ENCODE measurements at regions not wholly inside any gene's neighbourhood (a gene's known extent, or its start where the extent isn't known, plus 50 kb on each side); places are given as distances from the start of the nearest gene placed in this dataset.

DNA sequence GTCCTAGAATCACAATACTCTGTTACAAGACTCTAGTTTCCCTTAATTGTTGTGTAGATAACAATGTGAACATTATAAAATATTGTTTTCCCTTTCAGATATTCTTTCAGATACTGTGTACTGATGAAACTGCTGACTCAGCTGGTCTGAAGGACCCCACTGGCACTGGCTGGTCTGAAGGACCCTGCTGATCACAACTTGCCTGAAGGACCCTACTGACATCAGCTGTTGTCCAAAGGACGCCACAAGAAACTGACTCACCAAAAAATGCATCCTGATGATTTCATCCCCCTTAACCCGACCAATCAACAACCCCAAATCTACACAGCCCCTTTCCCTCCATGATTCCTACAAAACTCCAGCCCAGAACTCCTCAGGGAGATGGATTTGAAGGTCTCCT is 258.8 kb upstream of the GNPDA2 start:
- intact Hi-C loops (cut with DNase I), result loop anchor here in 1 of 4 donors (10.0 kb wide), 1 partner anchor 880 kb away; no protein-coding TSS in a partner anchor
- TF ChIP-seq EP300 (IDR thresholded peaks at IDR 0.05), result no peak
- no peak for TF ChIP-seq POLR2A (IDR thresholded peaks at IDR 0.05)
- TF ChIP-seq, protein P1, sequence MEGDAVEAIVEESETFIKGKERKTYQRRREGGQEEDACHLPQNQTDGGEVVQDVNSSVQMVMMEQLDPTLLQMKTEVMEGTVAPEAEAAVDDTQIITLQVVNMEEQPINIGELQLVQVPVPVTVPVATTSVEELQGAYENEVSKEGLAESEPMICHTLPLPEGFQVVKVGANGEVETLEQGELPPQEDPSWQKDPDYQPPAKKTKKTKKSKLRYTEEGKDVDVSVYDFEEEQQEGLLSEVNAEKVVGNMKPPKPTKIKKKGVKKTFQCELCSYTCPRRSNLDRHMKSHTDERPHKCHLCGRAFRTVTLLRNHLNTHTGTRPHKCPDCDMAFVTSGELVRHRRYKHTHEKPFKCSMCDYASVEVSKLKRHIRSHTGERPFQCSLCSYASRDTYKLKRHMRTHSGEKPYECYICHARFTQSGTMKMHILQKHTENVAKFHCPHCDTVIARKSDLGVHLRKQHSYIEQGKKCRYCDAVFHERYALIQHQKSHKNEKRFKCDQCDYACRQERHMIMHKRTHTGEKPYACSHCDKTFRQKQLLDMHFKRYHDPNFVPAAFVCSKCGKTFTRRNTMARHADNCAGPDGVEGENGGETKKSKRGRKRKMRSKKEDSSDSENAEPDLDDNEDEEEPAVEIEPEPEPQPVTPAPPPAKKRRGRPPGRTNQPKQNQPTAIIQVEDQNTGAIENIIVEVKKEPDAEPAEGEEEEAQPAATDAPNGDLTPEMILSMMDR (IDR thresholded peaks at IDR 0.05), result no peak
- no peaks in the 10 kb centered on the region for H3K36me3 ChIP-seq
- H3K27me3 ChIP-seq, result no peaks in the 10 kb centered on the region
- no peaks in the 10 kb centered on the region for H3K9me3 ChIP-seq
- WGBS, 3 donors, result 48 to 78% (median 58%) methylated on average over 2 of the region's 2 CpGs
- no peaks in the 10 kb centered on the region for H3K4me1 ChIP-seq (ENCODE audit: insufficient read depth)
- no peak overlapping the region for H3K4me3 ChIP-seq
- no peak for DNase-seq
- H3K27ac ChIP-seq, result no peak overlapping the region

DNA sequence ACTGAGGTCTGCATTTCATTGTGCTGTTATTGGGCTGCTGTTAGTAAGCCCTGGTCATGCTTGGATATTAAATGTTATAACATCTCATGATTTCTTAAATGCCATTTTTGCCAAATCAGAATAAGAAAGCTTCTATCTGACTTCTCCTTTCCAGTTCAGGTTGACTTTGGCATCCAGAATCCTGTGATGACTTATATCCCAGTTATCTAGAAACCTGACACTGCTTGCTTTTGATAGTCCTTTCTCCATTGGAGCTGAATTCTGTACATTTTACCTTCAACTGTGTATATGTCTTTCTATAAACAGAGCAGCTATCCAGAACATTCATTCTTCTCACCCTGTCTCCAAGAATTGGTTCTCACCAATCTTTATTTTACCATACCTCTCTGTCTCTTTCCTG is 257.7 kb upstream of the GNPDA2 start:
- no peaks in the 10 kb centered on the region for H3K27me3 ChIP-seq
- H3K4me1 ChIP-seq (ENCODE audit: insufficient read depth), result no peaks in the 10 kb centered on the region
- DNase-seq, result no peak
- intact Hi-C loops (cut with DNase I), result loop anchor here in 1 of 4 donors (10.0 kb wide), 1 partner anchor 881 kb away; no protein-coding TSS in a partner anchor
- TF ChIP-seq EP300 (IDR thresholded peaks at IDR 0.05) (no peak), POLR2A (IDR thresholded peaks at IDR 0.05) (no peak)
- TF ChIP-seq, protein P1 (IDR thresholded peaks at IDR 0.05), result no peak
- no peaks in the 10 kb centered on the region for H3K36me3 ChIP-seq
- H3K9me3 ChIP-seq, result no peaks in the 10 kb centered on the region
- no peak overlapping the region for H3K4me3 ChIP-seq
- no peak overlapping the region for H3K27ac ChIP-seq

GRCh38 chr4:44983083-44983482 is 256.7 kb upstream of the GNPDA2 start:
- no peaks in the 10 kb centered on the region for H3K9me3 ChIP-seq
- H3K36me3 ChIP-seq, result no peaks in the 10 kb centered on the region
- TF ChIP-seq EP300 (IDR thresholded peaks at IDR 0.05) (no peak), POLR2A (IDR thresholded peaks at IDR 0.05) (no peak)
- TF ChIP-seq, protein P1 (IDR thresholded peaks at IDR 0.05), result no peak
- no peaks in the 10 kb centered on the region for H3K4me1 ChIP-seq (ENCODE audit: insufficient read depth)
- H3K4me3 ChIP-seq, result no peak overlapping the region
- no peaks in the 10 kb centered on the region for H3K27me3 ChIP-seq
- intact Hi-C loops (cut with DNase I), result loop anchor here in 1 of 4 donors (10.0 kb wide), 1 partner anchor 882 kb away; no protein-coding TSS in a partner anchor
- 63 to 66% (median 63%) methylated on average over 2 of the region's 2 CpGs for WGBS, 3 donors
- no peak for DNase-seq
- H3K27ac ChIP-seq, result no peak overlapping the region

DNA sequence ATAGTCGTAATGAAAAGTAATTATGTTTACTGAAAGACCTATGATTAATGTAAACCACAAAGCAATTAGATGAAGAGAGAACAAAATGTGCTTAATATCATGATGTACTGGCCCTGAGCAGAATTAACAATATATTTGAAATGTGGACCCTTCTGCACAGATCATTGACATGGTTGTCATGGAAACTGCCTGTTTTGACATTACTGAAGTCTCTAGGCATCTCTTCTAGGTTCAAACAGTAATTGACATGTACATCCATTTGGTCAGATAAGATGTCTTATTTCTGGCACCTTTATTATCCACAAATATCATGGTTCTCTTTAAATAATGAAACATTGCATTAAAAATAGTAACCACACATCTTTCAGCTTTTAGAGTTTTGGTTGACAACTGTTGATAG is 251.7 kb upstream of the GNPDA2 start:
- TF ChIP-seq EP300 (IDR thresholded peaks at IDR 0.05) (no peak), POLR2A (IDR thresholded peaks at IDR 0.05) (no peak)
- TF ChIP-seq, protein P1 (IDR thresholded peaks at IDR 0.05), result no peak
- no peaks in the 10 kb centered on the region for H3K4me1 ChIP-seq (ENCODE audit: insufficient read depth)
- intact Hi-C loops (cut with DNase I), result no loop called here
- 19 to 27% (median 25%) methylated on average over 1 of the region's 1 CpG for WGBS, 3 donors
- DNase-seq, result no peak
- no peaks in the 10 kb centered on the region for H3K36me3 ChIP-seq
- no peak overlapping the region for H3K27ac ChIP-seq
- no peaks in the 10 kb centered on the region for H3K9me3 ChIP-seq
- H3K27me3 ChIP-seq, result no peaks in the 10 kb centered on the region
- no peak overlapping the region for H3K4me3 ChIP-seq
